MM.1S (cell line): ENCODE measurements at regions not wholly inside any gene's neighbourhood (a gene's known extent, or its start where the extent isn't known, plus 50 kb on each side); places are given as distances from the start of the nearest gene placed in this dataset.
"Not testable (repeated sequence)": the region's sequence is repeated elsewhere in the genome, so short reads cannot be mapped to it uniquely, and the experiment has no call there.

Source experiments
- DNase-seq: peaks from one replicate; pipeline ENCODE4 v3.0.0-alpha.2; 2015
- H2AFZ ChIP-seq: fragments of 300-600 bp; sonication (generic); 2 replicates; pipeline ENCODE4 v1.6.0; 2016; ENCODE audit warnings: antibody characterized with exemption, low read length
- H3F3A ChIP-seq: fragments of 300-600 bp; sonication (generic); 2 replicates; pipeline ENCODE4 v1.6.1; 2016; ENCODE audit warnings: mild to moderate bottlenecking, antibody characterized with exemption, low read length, moderate library complexity, mixed read lengths; ENCODE audit not compliant: insufficient read depth
- H3K27ac ChIP-seq: fragments of 300-600 bp; sonication (generic); 2 replicates; pipeline ENCODE4 v1.5.1; 2016; ENCODE audit warnings: mild to moderate bottlenecking, low read length
- H3K27me3 ChIP-seq: fragments of 300-600 bp; sonication (generic); replicated peaks from 2 replicates; pipeline ENCODE4 v1.6.0; 2016; ENCODE audit warnings: low read length; ENCODE audit not compliant: insufficient read depth
- H3K36me3 ChIP-seq: fragments of 300-600 bp; sonication (generic); replicated peaks from 2 replicates; pipeline ENCODE4 v1.6.1; 2016; ENCODE audit warnings: mild to moderate bottlenecking, low read length, mixed read lengths; ENCODE audit not compliant: insufficient read depth
- H3K4me1 ChIP-seq: fragments of 300-600 bp; sonication (generic); 2 replicates; pipeline ENCODE4 v1.6.1; 2016; ENCODE audit warnings: low read length, mixed read lengths
- H3K4me2 ChIP-seq: fragments of 300-600 bp; sonication (generic); 2 replicates; pipeline ENCODE4 v1.6.0; 2016; ENCODE audit warnings: low read depth, low read length
- H3K4me3 ChIP-seq: fragments of 300-600 bp; sonication (generic); 2 replicates; pipeline ENCODE4 v1.5.1; 2016; ENCODE audit warnings: low read length, mixed read lengths
- H3K79me2 ChIP-seq: fragments of 300-600 bp; sonication (generic); 2 replicates; pipeline ENCODE4 v1.6.1; 2016; ENCODE audit warnings: mixed run types, low read length, mixed read lengths
- H3K9ac ChIP-seq: fragments of 300-600 bp; sonication (generic); 2 replicates; pipeline ENCODE4 v1.6.1; 2016; ENCODE audit warnings: low read length, mixed read lengths
- H3K9me2 ChIP-seq: fragments of 300-600 bp; sonication (generic); replicated peaks from 2 replicates; pipeline ENCODE4 v1.6.1; 2016; ENCODE audit warnings: mild to moderate bottlenecking, low read length, mixed read lengths; ENCODE audit not compliant: insufficient read depth
- H3K9me3 ChIP-seq: fragments of 300-600 bp; sonication (generic); replicated peaks from 2 replicates; pipeline ENCODE4 v1.6.1; 2016; ENCODE audit warnings: mild to moderate bottlenecking, low read length, mixed read lengths; ENCODE audit not compliant: insufficient read depth
- H4K20me1 ChIP-seq: fragments of 300-600 bp; sonication (generic); 2 replicates; pipeline ENCODE4 v1.6.1; 2016; ENCODE audit warnings: mild to moderate bottlenecking, low read length, moderate library complexity, mixed read lengths; ENCODE audit not compliant: insufficient read depth
- EZH2 ChIP-seq: fragments of 300-600 bp; sonication (generic); optimal IDR thresholded peaks from 2 replicates; pipeline ENCODE3; 2017; ENCODE audit warnings: low read depth, mild to moderate bottlenecking, antibody characterized with exemption, low read length, mixed read lengths
- EZH2phosphoT487 ChIP-seq: fragments of 300-600 bp; sonication (generic); IDR thresholded peaks from 2 replicates; pipeline ENCODE4 v1.6.1; 2018; ENCODE audit warnings: antibody characterized with exemption, low read length
- TF ChIP-seq, protein P1 (sequence below): fragments of 300-600 bp; sonication (generic); IDR thresholded peaks from 2 replicates; pipeline ENCODE4 v1.5.1; 2016; ENCODE audit warnings: antibody characterized with exemption, low read length, mixed read lengths

DNA sequence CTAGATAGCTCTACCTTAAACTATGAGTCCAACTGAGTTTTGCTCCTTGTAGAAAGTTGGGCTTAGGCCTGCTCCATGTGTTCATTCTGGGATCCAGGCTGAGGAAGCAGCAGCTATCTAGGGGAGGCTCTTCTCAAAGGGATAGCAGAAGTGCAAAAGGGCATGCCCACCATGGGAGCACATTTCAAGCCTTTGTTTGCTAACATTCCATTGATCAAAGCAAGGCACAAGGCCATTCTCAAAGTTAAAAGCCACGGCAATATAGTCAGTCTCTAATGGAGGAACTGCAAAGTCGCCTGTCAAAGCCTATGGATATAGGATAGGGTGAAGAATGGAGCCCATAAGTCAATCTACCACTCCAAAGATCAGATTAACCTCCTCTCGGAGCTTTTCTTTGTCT lies 488.1 kb upstream of the ARX start:
- Histone ChIP-seq H3K4me1 (no peaks in the 10 kb centered on the region), H3K27me3 (no peaks in the 10 kb centered on the region), H3K9me2 (no peaks in the 10 kb centered on the region), H2AFZ (no peak overlapping the region), H3K9ac (no peak overlapping the region), H3K4me2 (no peak overlapping the region), H3K79me2 (no peaks in the 10 kb centered on the region), H3K27ac (no peak overlapping the region), H3F3A (no peaks in the 10 kb centered on the region), H3K36me3 (no peaks in the 10 kb centered on the region), H3K4me3 (no peak overlapping the region), H3K9me3 (no peaks in the 10 kb centered on the region), H4K20me1 (no peaks in the 10 kb centered on the region)
- TF ChIP-seq, protein P1, sequence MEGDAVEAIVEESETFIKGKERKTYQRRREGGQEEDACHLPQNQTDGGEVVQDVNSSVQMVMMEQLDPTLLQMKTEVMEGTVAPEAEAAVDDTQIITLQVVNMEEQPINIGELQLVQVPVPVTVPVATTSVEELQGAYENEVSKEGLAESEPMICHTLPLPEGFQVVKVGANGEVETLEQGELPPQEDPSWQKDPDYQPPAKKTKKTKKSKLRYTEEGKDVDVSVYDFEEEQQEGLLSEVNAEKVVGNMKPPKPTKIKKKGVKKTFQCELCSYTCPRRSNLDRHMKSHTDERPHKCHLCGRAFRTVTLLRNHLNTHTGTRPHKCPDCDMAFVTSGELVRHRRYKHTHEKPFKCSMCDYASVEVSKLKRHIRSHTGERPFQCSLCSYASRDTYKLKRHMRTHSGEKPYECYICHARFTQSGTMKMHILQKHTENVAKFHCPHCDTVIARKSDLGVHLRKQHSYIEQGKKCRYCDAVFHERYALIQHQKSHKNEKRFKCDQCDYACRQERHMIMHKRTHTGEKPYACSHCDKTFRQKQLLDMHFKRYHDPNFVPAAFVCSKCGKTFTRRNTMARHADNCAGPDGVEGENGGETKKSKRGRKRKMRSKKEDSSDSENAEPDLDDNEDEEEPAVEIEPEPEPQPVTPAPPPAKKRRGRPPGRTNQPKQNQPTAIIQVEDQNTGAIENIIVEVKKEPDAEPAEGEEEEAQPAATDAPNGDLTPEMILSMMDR, result no peak
- no peak for TF ChIP-seq EZH2
- no peak for TF ChIP-seq EZH2phosphoT487
- no peak for DNase-seq

- Histone ChIP-seq H3K9me2 (no peaks in the 10 kb centered on the region), H3K36me3 (no peaks in the 10 kb centered on the region), H3K9ac (no peak overlapping the region), H4K20me1 (no peaks in the 10 kb centered on the region), H3F3A (no peaks in the 10 kb centered on the region), H3K4me2 (no peak overlapping the region), H3K4me1 (no peaks in the 10 kb centered on the region), H3K9me3 (no peaks in the 10 kb centered on the region), H3K27me3 (no peaks in the 10 kb centered on the region), H3K4me3 (no peak overlapping the region), H2AFZ (no peak overlapping the region), H3K27ac (no peak overlapping the region), H3K79me2 (no peaks in the 10 kb centered on the region)
- no peak for TF ChIP-seq EZH2
- no peak for TF ChIP-seq EZH2phosphoT487
- TF ChIP-seq, protein P1, result no peak
- no peak for DNase-seq
Measured at GRCh38 chrX:25507801-25508200, 492.0 kb upstream of the ARX start.

DNA sequence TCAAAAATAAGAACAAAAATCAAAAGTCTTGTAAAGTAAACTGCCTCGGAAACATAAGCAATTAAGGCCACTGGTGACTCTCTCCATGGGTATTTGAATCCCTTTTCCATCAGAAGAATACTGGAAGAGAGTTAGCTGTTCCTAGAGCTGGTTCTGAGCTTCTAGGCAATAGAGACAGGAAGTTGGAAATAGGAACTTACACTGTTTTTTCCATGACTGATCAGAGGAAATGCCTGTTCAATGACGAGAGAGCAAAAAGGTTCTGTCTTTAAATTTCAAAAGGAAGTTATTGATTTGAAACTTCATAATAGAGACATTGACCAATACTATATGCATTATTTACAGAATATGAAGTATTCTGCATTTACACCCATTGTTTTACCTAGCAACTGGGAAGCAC lies 503.5 kb upstream of the ARX start:
- Histone ChIP-seq H2AFZ (no peak overlapping the region), H3K4me1 (no peaks in the 10 kb centered on the region), H3K79me2 (no peaks in the 10 kb centered on the region), H3K9me2 (no peaks in the 10 kb centered on the region), H4K20me1 (no peaks in the 10 kb centered on the region), H3K4me3 (no peak overlapping the region), H3K36me3 (no peaks in the 10 kb centered on the region), H3F3A (no peaks in the 10 kb centered on the region), H3K27ac (no peak overlapping the region), H3K4me2 (no peak overlapping the region), H3K27me3 (no peaks in the 10 kb centered on the region), H3K9ac (no peak overlapping the region), H3K9me3 (no peaks in the 10 kb centered on the region)
- no peak for DNase-seq
- TF ChIP-seq, protein P1, result no peak
- TF ChIP-seq EZH2, result no peak
- TF ChIP-seq EZH2phosphoT487, result no peak

DNA sequence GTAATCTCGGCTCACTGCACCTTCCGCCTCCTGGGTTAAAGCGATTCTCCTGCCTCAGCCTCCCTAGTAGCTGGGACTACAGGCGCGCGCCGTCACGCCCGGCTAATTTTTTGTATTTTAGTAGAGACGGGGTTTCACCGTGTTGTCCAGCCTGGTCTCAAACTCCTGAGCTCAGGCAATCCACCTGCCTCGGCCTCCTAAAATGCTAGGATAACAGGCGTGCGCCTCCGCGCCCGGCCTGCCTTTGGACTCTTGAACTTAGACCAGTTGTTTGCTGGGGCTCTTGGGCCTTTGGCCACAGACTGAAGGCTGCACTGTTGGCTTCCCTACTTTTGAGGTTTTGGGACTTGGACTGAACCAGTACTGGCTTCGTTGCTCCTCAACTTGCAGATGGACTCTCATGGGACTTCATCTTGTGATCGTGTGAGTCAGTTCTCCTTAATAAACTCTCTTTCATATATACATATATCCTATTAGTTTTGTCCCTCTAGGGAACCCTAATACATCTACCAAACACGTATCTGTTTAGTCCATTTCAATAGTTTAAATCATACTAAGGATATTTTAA lies 506.8 kb upstream of the ARX start:
- not testable (repeated sequence) for H4K20me1 ChIP-seq, DNase-seq, H3K79me2 ChIP-seq, H3K4me1 ChIP-seq, H3K9me3 ChIP-seq, H3K27ac ChIP-seq, H2AFZ ChIP-seq, H3K9ac ChIP-seq, H3K4me2 ChIP-seq, H3F3A ChIP-seq, H3K36me3 ChIP-seq, H3K27me3 ChIP-seq, H3K9me2 ChIP-seq, H3K4me3 ChIP-seq
